NCI-H2107 treated with DMSO at 0.1 percent for 48 hours (cell line): ENCODE measurements at regions not wholly inside any gene's neighbourhood (a gene's known extent, or its start where the extent isn't known, plus 50 kb on each side); places are given as distances from the start of the nearest gene placed in this dataset.

Source experiments
- DNase-seq: peaks from one replicate; lab custom pipeline; 2025; ENCODE audit not compliant: unreplicated experiment; lab: John Stamatoyannopoulos, UW

- no peak for DNase-seq
These were observed 50.8 kb upstream of the PHYHIPL start for GRCh38 chr10:59125666-59126065.

DNA sequence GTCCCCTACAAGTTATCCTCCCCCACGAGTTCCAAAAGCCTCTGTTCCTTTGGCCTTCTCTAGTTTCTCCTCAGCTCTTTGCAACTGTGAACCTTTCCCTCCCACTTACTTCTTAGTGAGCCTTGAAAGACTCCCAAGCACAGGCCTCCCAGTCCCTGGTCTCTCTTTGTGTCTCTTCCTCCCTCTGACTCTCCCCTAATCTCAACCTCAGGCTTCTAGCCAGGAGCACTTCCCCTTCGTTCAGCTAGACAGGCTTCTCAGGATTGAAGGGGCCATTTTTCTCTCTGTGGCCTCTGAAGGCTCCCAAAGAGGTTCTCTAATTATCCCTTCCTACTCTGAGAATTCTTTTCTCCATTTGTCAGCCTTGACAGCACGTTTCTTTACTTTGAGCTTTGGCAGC is 50.2 kb upstream of the PHYHIPL start:
- no peak for DNase-seq
